DOHH2 (cell line): ENCODE measurements at regions not wholly inside any gene's neighbourhood (a gene's known extent, or its start where the extent isn't known, plus 50 kb on each side); places are given as distances from the start of the nearest gene placed in this dataset.

Source experiments
- H3F3A ChIP-seq: fragments of 200-600 bp; sonication (generic), shearing (Covaris generic); 2 replicates; pipeline ENCODE4 v1.6.0; 2016; ENCODE audit warnings: antibody characterized with exemption, mild to moderate bottlenecking; ENCODE audit not compliant: control insufficient read depth, insufficient read depth
- H3K27ac ChIP-seq: fragments of 200-600 bp; sonication (generic); 2 replicates; pipeline ENCODE4 v1.5.1; 2014; ENCODE audit warnings: low read depth, mild to moderate bottlenecking, low read length, moderate library complexity
- H3K27me3 ChIP-seq: fragments of 200-600 bp; sonication (generic); 2 replicates; pipeline ENCODE4 v1.6.1; 2014; ENCODE audit warnings: mild to moderate bottlenecking, low read length, mixed read lengths; ENCODE audit not compliant: control insufficient read depth
- H3K36me3 ChIP-seq: fragments of 200-600 bp; sonication (generic); 2 replicates; pipeline ENCODE4 v1.6.1; 2014; ENCODE audit warnings: mild to moderate bottlenecking, low read length, moderate library complexity, mixed read lengths; ENCODE audit not compliant: control insufficient read depth
- H3K4me1 ChIP-seq: fragments of 200-600 bp; sonication (generic); 2 replicates; pipeline ENCODE4 v1.6.1; 2014; ENCODE audit warnings: mild to moderate bottlenecking, low read length, mixed read lengths; ENCODE audit not compliant: control insufficient read depth
- H3K4me2 ChIP-seq: fragments of 200-600 bp; sonication (generic); 2 replicates; pipeline ENCODE4 v1.6.0; 2014; ENCODE audit warnings: mild to moderate bottlenecking, low read length, moderate library complexity
- H3K4me3 ChIP-seq: fragments of 200-600 bp; sonication (generic); 2 replicates; pipeline ENCODE4 v1.5.1; 2014; ENCODE audit warnings: mild to moderate bottlenecking, low read length, mixed read lengths
- H3K79me2 ChIP-seq: fragments of 200-600 bp; sonication (generic); 2 replicates; pipeline ENCODE4 v1.6.1; 2014; ENCODE audit warnings: mild to moderate bottlenecking, low read length, mixed read lengths; ENCODE audit not compliant: control insufficient read depth
- H3K9me2 ChIP-seq: fragments of 200-600 bp; sonication (generic); replicated peaks from 2 replicates; pipeline ENCODE4 v1.6.1; 2014; ENCODE audit warnings: mild to moderate bottlenecking, low read length, mixed read lengths; ENCODE audit not compliant: control insufficient read depth
- H3K9me3 ChIP-seq: fragments of 200-600 bp; sonication (generic); 2 replicates; pipeline ENCODE4 v1.6.1; 2014; ENCODE audit warnings: antibody characterized with exemption, low read length, mixed read lengths; ENCODE audit not compliant: control insufficient read depth, insufficient read depth
- H4K20me1 ChIP-seq: fragments of 200-600 bp; sonication (generic); 2 replicates; pipeline ENCODE4 v1.6.0; 2014; ENCODE audit warnings: low read depth, mild to moderate bottlenecking, antibody characterized with exemption, low read length, moderate library complexity; ENCODE audit not compliant: control insufficient read depth, insufficient read depth
- CTCF ChIP-seq: fragments of 200-600 bp; sonication (generic); IDR thresholded peaks from one replicate; pipeline ENCODE4 v1.5.1; 2014; ENCODE audit warnings: antibody characterized with exemption, mild to moderate bottlenecking, low read depth, low read length; ENCODE audit not compliant: poor library complexity, severe bottlenecking
- EZH2phosphoT487 ChIP-seq: fragments of 200-600 bp; sonication (generic); IDR thresholded peaks from 2 replicates; pipeline ENCODE4 v1.6.1; 2017; ENCODE audit warnings: borderline replicate concordance, mild to moderate bottlenecking, antibody characterized with exemption, low read length, moderate library complexity, mixed read lengths

- Histone ChIP-seq H3K27ac (no peak overlapping the region), H3F3A (no peaks in the 10 kb centered on the region), H3K27me3 (peaks cover 7% of the 10 kb centered on the region), H3K36me3 (no peaks in the 10 kb centered on the region), H3K9me3 (no peaks in the 10 kb centered on the region), H3K4me2 (no peak overlapping the region), H3K4me3 (no peak overlapping the region), H4K20me1 (no peaks in the 10 kb centered on the region), H3K4me1 (no peaks in the 10 kb centered on the region), H3K79me2 (no peaks in the 10 kb centered on the region), H3K9me2 (no peaks in the 10 kb centered on the region)
- TF ChIP-seq EZH2phosphoT487: no peak
These were observed 105.4 kb upstream of the TBCA start for GRCh38 chr5:77881528-77881927.

GRCh38 chr5:77877516-77878355 lies 101.6 kb upstream of the TBCA start:
- Histone ChIP-seq H3K4me1 (no peaks in the 10 kb centered on the region), H3K36me3 (no peaks in the 10 kb centered on the region), H3K9me2 (no peaks in the 10 kb centered on the region), H3K4me3 (no peak overlapping the region), H3K4me2 (no peak overlapping the region), H3K79me2 (no peaks in the 10 kb centered on the region), H3K27me3 (peaks cover 7% of the 10 kb centered on the region; the same call in 1 of the 2 replicates), H3K27ac (no peak overlapping the region), H3F3A (no peaks in the 10 kb centered on the region), H3K9me3 (no peaks in the 10 kb centered on the region), H4K20me1 (no peaks in the 10 kb centered on the region)
- TF ChIP-seq CTCF: no peak
- TF ChIP-seq EZH2phosphoT487: no peak

GRCh38 chr5:77876862-77877502 lies 100.8 kb upstream of the TBCA start:
- Histone ChIP-seq H3K36me3 (no peaks in the 10 kb centered on the region), H3K4me2 (no peak overlapping the region), H3K4me3 (no peak overlapping the region), H3K4me1 (no peaks in the 10 kb centered on the region), H3F3A (no peaks in the 10 kb centered on the region), H3K79me2 (no peaks in the 10 kb centered on the region), H4K20me1 (no peaks in the 10 kb centered on the region), H3K9me3 (no peaks in the 10 kb centered on the region), H3K9me2 (no peaks in the 10 kb centered on the region), H3K27me3 (peaks cover 7% of the 10 kb centered on the region; the same call in 1 of the 2 replicates), H3K27ac (no peak overlapping the region)
- TF ChIP-seq EZH2phosphoT487: no peak
- TF ChIP-seq CTCF: no peak

- Histone ChIP-seq H3K27me3 (peaks cover 7% of the 10 kb centered on the region; the same call in 1 of the 2 replicates), H3K36me3 (no peaks in the 10 kb centered on the region), H3F3A (no peaks in the 10 kb centered on the region), H3K4me1 (no peaks in the 10 kb centered on the region), H3K9me2 (no peaks in the 10 kb centered on the region), H3K4me3 (no peak overlapping the region), H3K4me2 (no peak overlapping the region), H3K27ac (no peak overlapping the region), H3K9me3 (no peaks in the 10 kb centered on the region), H4K20me1 (no peaks in the 10 kb centered on the region), H3K79me2 (no peaks in the 10 kb centered on the region)
- TF ChIP-seq EZH2phosphoT487 (no peak), CTCF (no peak)
These were observed 100.2 kb upstream of the TBCA start for GRCh38 chr5:77876316-77876715.
